GM21367 (cell line): ENCODE measurements at regions not wholly inside any gene's neighbourhood (a gene's known extent, or its start where the extent isn't known, plus 50 kb on each side); places are given as distances from the start of the nearest gene placed in this dataset.
"Not testable (repeated sequence)": the region's sequence is repeated elsewhere in the genome, so short reads cannot be mapped to it uniquely, and the experiment has no call there.

Source experiments
- ATAC-seq: cut with Tn5 transposase; IDR thresholded peaks from one replicate; pipeline ENCODE4 v1.9.1; 2021; ENCODE audit not compliant: unreplicated experiment

DNA sequence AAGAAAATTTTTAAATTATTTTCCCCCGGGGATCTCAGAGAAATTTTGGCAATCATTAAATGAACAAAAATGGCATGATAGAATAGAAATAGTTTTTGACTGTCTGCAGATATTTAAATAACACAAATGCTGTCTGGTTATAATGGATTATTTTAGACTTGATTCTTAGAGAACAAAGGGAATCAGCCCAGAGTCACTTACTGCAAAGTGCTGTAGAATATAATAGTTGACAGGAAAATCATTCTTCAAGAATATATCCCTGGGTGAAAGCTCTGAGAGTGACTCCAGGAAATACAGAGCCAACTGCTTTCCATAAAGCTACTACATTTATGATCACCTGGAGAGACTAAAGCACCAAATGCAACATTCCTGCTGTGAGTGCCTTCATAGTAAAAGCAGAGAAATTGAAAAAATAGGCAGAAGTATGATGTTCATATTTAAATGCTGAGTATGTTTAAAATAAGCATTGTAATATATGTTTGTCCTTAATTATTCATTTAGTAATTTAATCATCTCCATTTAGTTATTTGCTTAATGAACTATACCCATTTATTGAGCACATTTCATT, 1765.8 kb downstream of the SLITRK1 start:
- no peak for ATAC-seq

DNA sequence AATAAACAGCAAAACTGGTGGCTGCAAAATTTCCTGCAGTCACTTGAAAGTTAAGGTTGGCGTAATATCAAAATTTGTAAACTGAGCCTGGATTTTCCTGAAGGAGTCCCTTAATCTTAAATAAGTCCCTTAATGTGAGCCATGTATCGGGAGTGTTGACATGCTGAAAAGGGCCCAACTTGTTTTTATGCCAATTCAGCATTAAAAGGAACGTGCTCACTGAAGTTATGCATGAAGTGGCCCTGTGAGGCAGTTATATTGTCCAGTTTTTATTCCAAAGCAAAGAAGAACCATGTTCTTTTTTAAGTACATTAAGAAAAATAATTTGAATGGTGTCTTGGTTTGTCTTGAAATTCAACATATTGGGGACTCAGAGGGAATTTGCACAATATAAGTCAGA, 1766.9 kb downstream of the SLITRK1 start:
- ATAC-seq, result no peak

DNA sequence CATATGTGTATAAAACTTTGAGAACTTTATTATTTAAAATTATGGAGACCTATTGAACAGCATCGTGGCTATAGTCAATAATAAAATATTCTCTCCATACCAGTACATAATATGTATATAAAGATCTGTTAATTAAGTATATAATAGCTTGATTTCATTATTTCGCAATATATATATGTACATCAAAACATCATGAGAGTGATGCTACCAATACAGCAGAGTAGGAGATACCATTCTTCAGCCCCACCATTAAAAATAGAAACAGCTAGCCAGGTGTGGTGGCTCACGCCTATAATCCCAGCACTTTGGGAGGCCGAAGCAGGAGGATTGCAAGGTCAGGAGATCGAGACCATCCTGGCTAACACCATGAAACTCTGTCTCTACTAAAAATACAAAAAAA, 1755.3 kb upstream of the SPRY2 start:
- no peak for ATAC-seq

DNA sequence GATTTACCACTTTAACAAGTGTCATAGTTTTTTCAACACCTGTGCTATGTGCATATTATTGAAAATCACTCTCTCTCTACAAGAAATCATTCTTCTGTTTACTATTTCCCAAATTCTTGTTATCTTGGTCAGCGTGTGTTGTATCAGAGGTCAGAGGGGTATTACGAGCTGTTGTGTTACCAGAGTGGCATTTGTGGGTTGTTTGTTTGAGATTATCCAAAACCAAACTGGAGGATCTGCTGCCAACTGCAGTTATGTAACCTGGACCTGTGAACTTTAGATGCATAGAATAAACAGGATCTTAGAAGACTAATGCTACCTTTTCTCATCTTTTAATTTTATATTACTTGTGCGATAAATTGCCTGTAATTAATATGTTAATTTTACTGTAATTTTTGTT, 1751.4 kb upstream of the SPRY2 start:
- ATAC-seq, result no peak

DNA sequence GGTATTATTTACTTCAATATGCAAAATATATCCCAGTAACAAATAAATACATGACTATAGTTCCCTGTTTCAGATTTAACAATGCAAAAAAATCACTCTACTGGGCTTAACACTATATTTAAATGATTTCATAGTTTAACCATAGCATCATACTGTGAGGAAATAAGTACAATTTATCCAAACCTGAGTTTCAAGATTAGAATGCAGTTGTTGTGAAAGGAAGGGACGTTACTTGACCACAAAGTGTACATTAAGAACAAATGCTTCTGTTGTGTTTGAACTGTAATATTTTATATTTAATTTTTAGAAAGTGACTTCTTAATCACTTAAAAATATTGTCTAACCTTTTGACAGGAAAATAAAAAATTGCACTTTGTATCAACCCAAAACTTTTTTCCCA, 1747.9 kb upstream of the SPRY2 start:
- ATAC-seq, result no peak

DNA sequence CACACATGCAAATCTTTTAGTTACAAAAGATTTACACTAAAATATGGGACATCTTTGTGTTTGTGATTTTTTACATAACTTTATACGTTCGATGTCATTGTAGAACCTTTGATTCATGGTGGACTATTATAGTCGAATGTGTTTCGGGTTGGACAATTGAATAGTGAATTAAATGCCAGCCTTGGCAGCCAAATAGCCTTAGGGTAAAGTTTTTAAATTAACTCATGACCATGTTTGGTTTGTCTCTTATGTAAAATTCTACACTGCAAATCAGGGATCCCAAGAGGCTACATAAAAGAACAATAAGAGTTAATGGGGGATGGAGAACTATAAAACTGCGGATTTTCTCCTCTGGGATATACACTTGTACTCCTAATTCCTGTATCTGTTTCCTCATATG, 1735.6 kb upstream of the SPRY2 start:
- no peak for ATAC-seq

DNA sequence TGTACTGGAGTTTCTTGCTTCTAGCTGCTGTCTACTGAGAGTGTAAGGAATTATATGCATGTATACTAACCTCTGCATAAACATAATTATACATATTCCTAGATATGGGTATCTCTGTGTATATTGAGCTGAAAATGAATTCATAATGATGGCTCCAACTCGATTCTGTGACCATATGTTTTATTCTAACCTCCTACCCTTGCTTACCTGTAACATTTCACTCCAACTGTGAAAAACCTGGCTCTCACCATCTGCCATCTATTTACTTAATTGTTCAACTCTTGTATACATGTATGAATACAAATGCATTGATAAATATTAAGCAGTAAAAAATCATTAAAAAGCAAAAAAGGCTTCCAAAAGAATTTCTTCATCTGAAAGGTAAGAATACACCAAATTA, 1729.5 kb upstream of the SPRY2 start:
- no peak for ATAC-seq

DNA sequence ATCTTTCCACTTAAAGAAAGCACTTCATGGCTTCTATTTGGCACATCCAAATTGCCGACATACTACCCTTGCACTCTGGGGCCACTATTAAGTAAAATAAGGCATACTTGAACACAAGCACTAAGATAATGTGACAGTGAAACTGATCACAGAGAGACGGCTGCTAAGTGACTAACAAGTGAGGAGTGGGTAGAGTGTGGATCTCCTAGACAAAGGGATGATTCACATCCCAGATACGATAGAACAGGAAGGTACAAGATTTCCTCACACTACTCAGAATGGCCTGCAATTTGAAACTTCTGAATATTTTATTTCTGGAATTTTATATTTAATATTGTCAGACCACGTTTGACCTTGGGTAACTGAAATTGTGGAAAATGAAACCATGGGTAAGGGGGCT, 1721.8 kb upstream of the SPRY2 start:
- no peak for ATAC-seq

DNA sequence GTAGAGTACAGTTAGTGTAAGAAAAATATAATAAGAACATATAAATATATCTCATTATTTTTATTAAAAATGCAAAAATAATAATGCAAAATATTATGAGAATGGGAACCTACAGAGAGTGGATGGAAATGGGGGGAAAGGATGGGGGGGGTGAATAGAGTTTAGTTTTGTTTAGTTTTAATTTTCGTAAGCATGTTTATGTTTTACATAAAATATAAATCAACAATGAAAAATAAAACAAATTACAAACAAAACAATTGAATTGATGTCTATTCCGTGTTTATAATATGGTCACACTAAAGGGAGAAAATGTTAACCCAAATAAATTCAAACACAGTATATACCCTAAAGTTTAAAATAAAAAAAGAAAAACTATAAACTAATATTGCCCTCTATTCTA, 1717.4 kb upstream of the SPRY2 start:
- no peak for ATAC-seq

DNA sequence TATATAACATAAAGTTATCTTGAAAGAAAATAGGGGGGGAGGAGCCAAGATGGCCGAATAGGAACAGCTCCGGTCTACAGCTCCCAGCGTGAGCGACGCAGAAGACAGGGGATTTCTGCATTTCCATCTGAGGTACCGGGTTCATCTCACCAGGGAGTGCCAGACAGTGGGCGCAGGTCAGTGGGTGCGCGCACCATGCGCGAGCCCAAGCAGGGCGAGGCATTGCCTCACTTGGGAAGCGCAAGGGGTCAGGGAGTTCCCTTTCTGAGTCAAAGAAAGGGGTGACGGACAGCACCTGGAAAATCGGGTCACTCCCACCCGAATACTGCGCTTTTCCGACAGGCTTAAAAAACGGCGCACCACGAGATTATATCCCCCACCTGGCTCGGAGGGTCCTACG, 1704.4 kb upstream of the SPRY2 start:
- not testable (repeated sequence) for ATAC-seq

DNA sequence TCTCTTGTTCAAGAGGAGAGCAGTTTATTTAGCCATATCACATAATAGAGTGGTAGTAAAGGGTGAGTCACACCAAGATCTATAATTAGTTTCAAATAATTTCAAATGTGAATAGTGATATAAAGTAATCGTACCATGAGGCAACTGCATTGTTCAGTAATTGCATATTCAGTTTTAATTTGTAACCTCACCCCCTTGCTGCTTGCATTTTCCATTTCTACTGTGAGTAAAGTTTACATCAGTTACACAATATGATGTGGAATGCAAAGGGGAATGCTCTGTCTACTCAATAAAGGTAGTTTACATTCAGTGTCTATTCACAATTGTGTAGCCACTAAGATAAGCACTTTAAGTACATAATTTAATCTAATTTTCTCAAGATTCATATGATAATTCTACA, 1695.7 kb upstream of the SPRY2 start:
- no peak for ATAC-seq

DNA sequence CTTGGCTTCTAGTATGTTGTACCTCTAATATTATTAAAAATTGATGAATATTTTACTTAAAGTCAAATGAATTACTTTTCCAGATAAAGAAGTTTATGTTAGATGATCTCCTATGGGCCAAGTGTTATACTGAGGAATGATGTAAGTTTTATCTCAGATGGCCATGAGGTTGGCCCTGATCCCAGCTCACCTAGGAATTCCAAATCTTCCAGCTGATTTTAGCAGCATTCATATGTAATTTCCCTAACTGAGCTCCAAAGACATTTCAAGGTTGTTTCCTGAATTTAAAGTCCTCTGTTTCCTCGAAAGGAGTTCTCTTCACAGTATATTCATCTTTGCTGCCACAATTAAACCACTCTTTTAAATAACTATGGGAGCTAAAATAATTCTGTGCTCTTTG, 1670.4 kb upstream of the SPRY2 start:
- no peak for ATAC-seq

DNA sequence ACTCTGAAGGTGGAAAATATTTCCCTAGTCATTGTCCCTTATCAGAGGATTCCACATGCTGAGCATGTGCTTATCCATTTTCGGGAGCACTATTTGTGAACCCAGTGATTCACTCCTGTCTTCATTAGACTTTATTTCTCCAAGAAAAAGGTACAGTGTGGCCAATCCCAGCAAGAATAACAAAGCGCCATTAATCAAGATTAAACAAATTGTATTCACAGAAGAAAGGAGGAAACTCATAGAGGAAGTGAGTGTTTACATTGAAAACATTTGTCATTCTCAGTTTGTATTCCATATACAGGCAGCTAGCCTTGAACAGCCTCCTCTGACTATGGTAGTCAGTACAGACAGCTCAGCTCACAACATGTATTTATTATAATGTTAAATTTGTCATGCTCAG, 1669.9 kb upstream of the SPRY2 start:
- ATAC-seq, result no peak

DNA sequence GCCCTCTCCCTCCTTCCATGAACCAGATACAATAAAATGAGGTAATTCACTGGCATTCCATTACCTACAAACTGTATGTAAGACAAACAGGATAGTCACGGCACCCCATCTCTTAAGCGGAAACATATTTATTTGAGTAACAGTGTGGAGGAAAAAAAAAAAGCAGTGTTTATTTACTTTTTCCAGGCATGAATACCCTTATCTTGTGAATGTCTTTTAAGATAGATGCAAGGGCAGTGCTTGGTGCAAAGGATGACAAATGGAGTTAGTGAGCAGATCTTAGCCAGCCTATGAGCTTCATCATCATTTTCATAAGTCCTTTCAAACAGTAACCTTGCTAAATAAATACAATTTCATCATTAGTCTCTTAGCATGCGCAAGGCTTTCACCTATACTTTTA, 1661.8 kb upstream of the SPRY2 start:
- no peak for ATAC-seq

DNA sequence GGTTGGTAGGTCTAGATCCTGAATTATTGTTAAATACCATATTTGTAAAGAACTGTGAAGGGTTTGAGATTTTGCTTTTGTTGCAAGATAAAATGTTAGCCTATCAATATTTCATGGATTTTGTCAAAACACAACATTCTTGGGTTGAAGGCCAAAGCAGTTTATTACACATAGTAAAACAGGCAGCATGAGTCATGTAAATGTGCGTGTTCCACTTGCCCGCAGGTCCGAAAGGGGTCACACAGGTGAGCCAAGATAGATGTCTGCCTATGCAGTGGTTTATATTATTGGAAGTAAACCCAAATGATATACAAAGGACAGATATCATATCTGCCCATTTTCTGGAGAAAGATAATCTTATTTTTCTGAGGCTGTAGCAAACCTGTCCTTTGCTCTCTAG, 1654.4 kb upstream of the SPRY2 start:
- ATAC-seq, result no peak

DNA sequence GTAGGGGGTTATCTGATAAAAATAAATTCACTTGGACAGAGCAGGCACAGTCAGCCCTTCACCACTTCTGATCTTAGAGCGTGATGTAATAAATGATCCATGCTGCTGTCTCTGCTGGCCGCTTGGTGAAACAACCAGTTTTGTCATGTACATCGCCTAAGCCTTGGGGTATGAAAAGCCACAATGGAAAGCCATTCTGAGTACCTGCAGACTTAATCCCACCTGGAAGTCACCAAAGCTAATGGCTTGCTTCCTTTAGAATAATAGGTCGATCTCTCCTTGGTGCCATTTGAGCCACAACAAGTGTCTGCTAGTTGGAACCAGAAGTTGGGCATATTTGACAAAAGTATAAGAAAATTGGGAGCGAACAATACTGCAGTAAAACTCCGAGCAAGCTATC, 1649.7 kb upstream of the SPRY2 start:
- no peak for ATAC-seq

DNA sequence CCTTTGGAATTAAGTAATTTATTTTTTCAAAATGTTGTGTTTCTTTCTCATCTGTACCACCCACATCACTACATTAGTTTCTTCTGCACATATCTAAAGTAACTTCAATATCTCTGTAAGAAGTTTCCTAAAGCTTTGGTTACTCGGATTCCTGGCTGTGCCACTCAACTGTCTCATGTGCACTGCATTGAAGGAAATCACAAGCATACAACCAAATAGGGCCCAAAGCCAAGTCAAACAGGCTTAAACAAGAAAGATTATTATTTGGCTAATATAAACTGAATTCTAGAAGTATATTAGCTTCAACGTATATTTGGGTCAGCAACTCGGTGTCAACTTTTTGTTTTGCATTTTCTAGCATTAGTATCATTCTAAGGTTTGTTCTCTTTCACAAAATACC, 1647.6 kb upstream of the SPRY2 start:
- no peak for ATAC-seq

DNA sequence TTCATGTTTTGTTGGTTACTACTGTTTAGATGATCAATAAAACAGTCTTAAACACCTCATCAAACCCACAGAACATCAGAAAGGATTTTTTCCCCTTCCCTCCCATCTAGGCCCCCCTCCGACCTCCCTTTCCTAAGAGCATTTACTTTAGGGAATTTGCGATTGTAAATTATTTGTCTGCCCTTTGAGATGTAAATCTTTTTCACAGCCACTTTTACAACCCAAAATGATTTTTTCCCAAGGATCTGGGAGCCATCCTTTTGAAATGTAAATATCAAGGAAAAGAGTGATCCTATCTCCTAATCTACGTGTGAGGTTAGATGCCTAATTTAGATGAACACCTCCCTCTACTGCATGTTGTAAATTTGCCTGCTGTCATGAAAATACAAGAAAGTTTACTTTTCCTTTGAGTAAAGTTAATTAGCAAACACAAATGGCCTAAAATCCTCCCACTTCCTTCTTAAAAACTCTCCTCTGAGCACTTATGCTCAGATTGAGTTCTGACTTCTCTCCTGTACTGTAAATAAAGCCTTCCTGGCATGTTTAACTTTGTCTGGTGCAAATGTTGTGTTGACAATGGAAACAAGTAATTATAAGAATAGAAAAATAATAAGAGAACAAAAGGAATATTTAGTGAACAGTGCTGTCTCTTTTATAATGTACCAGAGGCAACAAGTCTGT, 1646.9 kb upstream of the SPRY2 start:
- ATAC-seq, result no peak

DNA sequence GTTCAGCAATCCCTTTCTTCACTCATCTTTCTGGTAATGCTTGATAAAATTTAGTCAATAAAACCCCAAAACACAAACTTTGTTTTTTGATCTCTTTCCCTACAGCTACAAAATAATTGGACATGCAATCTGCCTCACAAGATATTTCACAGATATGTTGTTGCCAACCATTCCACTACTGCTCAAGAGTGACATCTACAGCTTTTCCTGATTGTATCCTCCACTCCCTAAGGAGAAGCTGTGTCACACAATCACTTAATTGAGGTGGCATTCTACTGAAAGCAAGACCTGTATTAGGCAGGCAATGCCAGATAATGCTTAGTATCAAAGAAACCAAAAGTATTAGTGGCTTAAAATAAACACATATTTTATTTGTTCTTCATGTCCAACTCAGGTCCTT, 1646.2 kb upstream of the SPRY2 start:
- no peak for ATAC-seq

DNA sequence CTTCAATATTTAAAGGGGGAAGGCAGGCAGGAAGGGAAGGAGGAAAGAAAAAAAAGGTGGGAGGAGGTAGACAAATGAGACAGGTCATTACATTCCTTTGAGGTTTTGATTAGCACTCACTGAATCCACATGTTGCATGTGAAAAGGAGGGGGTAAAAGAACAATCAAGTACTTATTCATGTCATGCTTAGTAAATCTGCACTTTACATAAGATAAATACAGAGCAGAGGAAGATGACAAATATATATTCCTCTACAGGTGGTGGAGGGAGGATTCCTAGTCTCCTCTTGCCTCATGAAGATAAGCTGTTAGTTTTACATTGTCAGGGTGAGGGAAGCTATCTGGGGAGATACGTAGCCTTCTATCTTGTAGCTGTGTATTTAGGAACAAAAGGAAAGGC, 1645.4 kb upstream of the SPRY2 start:
- ATAC-seq, result no peak

DNA sequence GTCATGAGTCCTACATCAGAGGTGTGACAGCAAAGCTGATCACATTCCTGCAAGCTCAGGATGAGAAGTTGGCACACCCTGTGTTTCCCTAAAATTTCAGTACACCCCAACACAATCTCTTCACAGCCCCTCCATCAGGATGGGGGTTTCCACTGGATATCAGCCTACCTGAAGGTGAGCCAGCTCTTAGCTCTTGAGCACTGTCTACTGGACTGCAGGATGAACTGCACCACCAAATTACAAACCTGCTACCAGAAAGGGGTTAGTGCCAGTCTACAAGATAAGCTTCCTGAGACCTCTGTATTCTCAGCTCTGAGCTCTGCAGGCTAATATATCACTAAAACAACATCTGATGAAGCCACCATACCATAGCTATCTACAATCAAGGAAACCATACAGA, 1616.2 kb upstream of the SPRY2 start:
- no peak for ATAC-seq

DNA sequence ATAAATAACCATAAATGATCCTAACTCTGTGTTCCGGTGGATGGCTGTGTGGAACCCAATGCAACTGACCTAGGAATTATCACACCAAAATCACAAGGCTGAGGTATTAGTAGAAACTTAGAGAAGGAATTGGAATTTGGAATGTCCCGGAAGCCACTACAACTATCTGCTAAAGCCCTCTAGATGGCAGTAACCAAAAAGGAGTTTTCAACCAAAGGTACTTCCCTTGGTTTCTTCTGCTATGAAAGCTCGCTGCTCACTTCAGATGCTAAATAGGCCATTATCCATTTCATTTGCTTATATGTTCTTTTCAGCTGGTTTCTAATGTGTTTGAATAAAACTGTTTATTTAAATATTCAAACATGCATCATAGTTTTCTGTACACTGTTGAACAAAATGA, 1589.1 kb upstream of the SPRY2 start:
- ATAC-seq, result no peak

DNA sequence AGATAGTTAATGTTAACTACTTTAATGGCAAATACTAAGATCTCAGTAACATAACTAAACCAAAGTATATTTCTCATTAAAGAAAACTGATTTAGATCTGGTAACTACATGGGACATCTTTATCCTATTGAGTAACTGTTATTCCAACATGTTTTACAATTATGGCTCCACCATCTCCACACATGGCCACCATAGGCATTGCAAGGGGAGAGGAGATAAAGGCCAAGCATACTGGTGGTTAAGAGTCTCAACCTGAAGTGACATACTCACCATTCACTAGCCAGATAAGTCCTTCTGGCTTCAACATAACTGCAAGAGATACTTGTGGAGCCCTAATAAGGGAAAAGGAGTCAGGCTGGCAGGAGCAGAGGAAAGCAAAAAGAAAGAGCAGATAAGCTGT, 1586.4 kb upstream of the SPRY2 start:
- ATAC-seq, result no peak
